Neural cell (in vitro differentiated cells): ENCODE measurements at regions not wholly inside any gene's neighbourhood (a gene's known extent, or its start where the extent isn't known, plus 50 kb on each side); places are given as distances from the start of the nearest gene placed in this dataset.

Source experiments
- EP300 ChIP-seq: fragments of 450-650 bp; conservative IDR thresholded peaks from 2 replicates; pipeline ENCODE4 v1.6.1; 2014; ENCODE audit warnings: antibody characterized with exemption, mild to moderate bottlenecking, moderate library complexity; ENCODE audit not compliant: poor library complexity, severe bottlenecking
- EZH2 ChIP-seq: fragments of 200-600, 300-800 bp; shearing (Covaris generic), sonication (generic); IDR thresholded peaks from 2 replicates; pipeline ENCODE4 v1.6.1; 2014; ENCODE audit warnings: antibody characterized with exemption, low read length, borderline replicate concordance, mild to moderate bottlenecking; ENCODE audit not compliant: insufficient read depth, poor library complexity, severe bottlenecking
- TF ChIP-seq, protein P1 (sequence below): fragments of 450-650 bp; IDR thresholded peaks from 2 replicates; pipeline ENCODE4 v1.5.1; 2014; ENCODE audit warnings: antibody characterized with exemption, mild to moderate bottlenecking, moderate library complexity; ENCODE audit not compliant: poor library complexity, severe bottlenecking
- TF ChIP-seq, protein P2 (sequence below): IDR thresholded peaks from 2 replicates; pipeline ENCODE4 v1.6.1; 2012; ENCODE audit warnings: borderline replicate concordance

DNA sequence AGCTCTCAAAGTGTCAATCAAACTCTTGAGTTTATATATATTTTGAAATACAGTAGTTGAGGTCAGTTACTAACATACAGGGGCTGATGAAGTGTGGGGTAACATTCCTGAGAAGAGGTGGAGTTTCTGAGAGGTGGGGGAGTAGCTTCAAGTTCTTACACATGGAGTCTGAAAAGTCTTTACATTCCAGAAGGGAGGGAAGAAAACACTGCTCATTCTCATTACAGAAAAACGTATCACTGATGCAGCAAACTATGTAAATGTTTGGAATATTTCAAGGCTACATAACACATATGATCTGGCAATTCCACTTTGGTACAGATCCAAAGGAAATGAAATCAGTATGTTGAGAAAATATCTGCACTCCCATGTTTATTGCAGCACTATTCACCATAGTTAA is 1065.8 kb upstream of the B3GALT2 start:
- TF ChIP-seq, protein P1, sequence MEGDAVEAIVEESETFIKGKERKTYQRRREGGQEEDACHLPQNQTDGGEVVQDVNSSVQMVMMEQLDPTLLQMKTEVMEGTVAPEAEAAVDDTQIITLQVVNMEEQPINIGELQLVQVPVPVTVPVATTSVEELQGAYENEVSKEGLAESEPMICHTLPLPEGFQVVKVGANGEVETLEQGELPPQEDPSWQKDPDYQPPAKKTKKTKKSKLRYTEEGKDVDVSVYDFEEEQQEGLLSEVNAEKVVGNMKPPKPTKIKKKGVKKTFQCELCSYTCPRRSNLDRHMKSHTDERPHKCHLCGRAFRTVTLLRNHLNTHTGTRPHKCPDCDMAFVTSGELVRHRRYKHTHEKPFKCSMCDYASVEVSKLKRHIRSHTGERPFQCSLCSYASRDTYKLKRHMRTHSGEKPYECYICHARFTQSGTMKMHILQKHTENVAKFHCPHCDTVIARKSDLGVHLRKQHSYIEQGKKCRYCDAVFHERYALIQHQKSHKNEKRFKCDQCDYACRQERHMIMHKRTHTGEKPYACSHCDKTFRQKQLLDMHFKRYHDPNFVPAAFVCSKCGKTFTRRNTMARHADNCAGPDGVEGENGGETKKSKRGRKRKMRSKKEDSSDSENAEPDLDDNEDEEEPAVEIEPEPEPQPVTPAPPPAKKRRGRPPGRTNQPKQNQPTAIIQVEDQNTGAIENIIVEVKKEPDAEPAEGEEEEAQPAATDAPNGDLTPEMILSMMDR: no peak
- TF ChIP-seq EP300 (no peak), EZH2 (no peak)
- TF ChIP-seq, protein P2, sequence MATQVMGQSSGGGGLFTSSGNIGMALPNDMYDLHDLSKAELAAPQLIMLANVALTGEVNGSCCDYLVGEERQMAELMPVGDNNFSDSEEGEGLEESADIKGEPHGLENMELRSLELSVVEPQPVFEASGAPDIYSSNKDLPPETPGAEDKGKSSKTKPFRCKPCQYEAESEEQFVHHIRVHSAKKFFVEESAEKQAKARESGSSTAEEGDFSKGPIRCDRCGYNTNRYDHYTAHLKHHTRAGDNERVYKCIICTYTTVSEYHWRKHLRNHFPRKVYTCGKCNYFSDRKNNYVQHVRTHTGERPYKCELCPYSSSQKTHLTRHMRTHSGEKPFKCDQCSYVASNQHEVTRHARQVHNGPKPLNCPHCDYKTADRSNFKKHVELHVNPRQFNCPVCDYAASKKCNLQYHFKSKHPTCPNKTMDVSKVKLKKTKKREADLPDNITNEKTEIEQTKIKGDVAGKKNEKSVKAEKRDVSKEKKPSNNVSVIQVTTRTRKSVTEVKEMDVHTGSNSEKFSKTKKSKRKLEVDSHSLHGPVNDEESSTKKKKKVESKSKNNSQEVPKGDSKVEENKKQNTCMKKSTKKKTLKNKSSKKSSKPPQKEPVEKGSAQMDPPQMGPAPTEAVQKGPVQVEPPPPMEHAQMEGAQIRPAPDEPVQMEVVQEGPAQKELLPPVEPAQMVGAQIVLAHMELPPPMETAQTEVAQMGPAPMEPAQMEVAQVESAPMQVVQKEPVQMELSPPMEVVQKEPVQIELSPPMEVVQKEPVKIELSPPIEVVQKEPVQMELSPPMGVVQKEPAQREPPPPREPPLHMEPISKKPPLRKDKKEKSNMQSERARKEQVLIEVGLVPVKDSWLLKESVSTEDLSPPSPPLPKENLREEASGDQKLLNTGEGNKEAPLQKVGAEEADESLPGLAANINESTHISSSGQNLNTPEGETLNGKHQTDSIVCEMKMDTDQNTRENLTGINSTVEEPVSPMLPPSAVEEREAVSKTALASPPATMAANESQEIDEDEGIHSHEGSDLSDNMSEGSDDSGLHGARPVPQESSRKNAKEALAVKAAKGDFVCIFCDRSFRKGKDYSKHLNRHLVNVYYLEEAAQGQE: no peak
